ENCODE measurements at regions not wholly inside any gene's neighbourhood (a gene's known extent, or its start where the extent isn't known, plus 50 kb on each side); places are given as distances from the start of the nearest gene placed in this dataset.
A peak's percentile ranks its signal among the peaks of the same experiment; 100 is the strongest.

GRCh38 chr16:86387468-86388440 is 122.6 kb upstream of the FOXF1 start:
- no peak for DNase-seq

DNA sequence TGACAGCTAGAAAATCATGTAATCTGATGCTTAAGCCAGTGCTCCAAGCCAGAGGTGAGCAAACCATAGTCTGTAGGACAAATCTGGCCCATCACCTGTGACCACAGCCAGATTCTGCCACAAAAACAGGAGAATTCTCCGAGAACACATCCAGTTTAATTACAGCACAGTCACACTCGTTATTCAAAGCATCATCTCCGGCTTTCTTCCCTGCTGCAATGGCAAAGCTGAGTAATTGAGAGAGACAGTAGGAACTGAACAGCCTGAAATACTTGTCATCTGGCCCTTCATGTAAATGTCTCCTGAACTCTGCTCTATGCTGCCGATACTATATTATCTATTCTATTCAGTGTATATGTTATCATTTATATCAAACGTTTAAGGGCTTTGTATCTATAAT is 121.4 kb upstream of the FOXF1 start:
- no peak for DNase-seq

DNA sequence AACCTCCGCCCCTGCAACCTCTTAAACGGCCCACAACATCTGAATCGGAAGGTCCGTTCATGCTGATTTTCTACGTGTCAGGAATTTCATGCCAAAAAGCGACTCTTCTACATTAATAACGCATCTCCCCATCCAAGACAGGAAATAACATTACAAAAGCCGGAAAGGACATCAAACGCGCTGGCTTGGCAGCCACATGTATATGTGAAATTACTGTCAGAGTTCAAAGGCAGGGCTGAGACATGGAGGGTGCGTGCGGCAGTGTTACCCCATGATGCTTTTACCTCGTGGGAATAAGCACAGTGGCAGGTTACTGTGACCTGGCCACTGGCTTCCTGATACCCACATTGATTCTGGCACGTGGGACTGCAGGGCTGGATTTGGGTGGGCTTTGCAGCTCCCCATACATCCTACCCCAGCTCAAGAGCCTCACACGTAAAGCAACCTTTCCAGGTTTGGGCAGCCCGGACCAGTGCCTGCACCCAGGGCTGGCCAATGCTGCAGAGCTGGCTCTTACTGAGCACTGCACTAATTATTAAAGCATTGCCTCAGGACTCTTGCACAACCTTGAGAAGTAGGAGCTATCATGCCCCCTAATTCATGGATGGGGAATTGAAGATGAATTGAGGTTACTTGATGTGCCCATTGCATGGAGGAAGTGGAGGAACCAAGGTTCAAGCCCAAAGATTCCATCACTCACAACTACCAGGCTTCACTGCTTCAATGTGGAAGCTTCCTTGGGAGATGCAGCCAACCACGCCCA is 120.6 kb upstream of the FOXF1 start:
- DNase-seq: no peak

- no peak for DNase-seq
Observed at GRCh38 chr16:86390335-86390734, 120.0 kb upstream of the FOXF1 start.

DNA sequence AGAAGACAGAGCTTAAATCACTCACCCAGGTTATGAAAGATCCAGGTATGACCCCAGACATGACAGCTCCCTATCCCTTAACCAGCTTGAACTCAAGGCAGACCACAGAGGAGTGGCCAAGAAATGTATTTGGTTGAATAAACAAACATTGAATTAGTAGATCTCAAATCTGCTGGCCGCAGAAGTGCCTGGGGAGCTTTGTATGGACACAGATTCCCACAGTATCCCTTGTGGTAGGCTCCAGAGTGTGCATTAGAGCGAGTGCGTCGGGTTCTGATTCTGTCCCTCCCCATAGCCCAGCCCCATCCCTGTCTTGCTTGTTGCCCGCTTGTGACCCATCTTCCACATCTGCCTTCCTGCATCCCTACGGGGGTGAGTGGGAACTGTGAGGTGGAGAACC is 118.8 kb upstream of the FOXF1 start:
- no peak for DNase-seq

- no peak for DNase-seq
Observed at GRCh38 chr16:86391984-86392383, 118.3 kb upstream of the FOXF1 start.

DNA sequence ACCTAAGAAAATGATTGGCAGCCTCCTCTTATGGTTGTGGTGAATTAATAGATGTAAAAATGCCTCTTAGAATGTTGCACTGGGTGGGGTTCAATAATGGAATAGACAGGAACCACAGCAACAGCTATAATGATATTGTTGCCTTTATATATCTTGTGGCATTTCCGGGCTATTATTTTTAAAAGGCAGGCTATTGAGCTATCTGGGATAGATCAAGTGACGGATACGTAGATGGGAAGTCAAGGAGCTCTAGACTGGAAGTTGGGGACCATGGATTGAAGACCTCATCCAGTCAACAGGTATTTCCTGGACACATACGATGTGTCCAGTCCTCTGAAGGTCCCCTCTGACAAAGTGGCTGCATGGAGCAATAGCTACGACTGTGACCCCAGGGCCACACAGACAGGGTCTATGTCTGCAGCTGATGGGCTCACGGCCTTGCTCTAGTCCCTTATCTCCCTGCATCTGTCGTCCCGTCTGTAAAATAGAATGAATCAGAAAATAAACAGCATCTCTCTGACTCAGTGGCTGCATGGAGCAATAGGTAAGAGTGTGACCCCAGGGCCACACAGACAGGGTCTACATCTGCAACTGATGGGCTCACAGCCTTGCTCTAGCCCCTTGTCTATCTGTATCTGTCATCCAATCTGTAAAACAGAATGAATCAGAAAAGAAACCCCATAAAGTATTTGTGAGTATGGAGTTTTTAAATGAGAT is 117.7 kb upstream of the FOXF1 start:
- DNase-seq: no peak

DNA sequence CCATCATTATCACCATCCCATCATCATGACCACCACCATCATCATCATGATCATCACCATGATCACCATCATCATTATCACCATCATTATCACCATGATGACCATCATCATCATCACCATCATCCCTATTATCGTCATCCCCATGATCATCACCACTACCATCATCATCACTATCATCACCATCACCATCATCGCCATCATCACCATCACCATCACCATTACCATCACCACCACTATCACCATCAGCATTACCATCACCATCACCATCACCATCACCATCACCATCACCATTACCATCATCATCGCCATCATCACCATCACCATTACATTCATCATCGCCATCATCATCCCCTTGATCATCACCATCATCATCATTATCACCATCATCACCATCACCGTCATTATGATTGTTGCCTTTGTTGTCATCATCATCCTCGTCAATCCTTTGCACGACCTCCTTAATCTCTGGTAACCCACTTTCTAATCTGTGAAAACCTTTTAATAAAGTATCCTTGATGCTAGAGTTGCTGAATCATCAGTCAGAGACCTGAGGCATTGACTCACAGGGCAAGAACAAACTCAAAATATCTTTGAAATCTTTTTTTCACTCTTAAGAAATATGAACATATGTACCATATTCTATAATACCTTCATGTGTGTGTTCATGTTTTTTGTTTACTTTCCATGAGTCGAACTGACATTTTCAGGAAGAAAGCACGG is 116.3 kb upstream of the FOXF1 start:
- no peak for DNase-seq

DNA sequence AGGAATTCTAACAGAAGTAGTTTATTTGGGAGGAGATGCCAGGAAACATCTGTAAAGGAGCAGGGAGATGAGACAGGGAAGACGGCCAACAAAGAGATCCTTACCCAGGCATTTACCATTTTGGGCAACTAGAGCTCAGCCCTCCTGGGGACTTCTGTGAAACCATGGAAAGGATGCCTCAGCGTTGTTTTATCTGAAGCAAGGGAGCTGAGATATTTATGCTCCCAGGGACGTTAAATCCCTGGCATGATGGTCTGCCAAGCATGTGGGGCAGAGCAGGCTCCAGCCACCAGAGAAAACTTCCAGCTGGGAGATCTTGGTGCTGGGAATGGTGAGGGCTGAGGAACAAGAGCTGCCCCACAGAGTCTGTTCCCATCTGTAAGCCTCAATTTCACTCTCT is 114.8 kb upstream of the FOXF1 start:
- no peak for DNase-seq

DNA sequence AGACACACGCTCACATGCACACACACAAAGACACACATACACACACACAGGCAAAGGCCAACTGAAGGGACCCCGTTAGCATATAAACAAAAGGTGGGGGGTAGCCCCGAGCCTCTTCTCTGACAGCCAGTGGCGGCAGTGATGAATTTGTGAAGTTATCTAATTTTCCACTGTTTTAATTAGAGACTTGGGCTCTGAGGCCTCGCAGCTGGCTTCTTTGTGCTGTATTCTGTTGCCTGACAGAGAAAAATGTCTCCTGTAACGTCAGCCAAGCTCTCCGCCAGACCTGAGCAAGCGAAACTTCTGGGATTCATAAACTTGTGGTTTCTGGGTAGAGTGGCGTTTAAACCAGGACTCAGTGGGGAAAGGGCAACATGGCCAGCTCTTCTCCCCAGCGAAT is 113.9 kb upstream of the FOXF1 start:
- DNase-seq: peak; percentile 77

GRCh38 chr16:86396901-86397311 is 113.4 kb upstream of the FOXF1 start:
- DNase-seq: peak; percentile 64

GRCh38 chr16:86398201-86398600 is 112.1 kb upstream of the FOXF1 start:
- no peak for DNase-seq

DNA sequence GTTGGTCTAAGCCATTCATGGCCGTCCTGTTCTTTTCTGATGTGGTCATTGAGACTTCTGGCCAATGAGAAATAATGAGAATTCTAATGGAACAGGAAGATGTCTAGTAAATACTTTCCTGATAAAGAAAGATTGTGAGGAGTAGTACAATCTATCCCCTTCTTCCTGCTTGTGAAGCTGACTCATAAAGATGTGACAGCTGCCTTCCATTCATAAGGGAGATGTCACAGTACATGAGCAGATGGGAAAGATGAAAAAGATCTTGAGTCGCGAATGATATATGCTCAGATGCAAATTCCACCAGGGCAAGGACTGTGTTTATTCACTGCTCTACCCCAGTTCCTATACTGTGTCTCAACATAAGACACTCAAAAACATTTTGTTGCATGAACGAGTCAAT is 111.7 kb upstream of the FOXF1 start:
- no peak for DNase-seq

- no peak for DNase-seq
Observed at GRCh38 chr16:86401126-86401525, 109.2 kb upstream of the FOXF1 start.

- DNase-seq: no peak
Observed at GRCh38 chr16:86403085-86403484, 107.2 kb upstream of the FOXF1 start.

DNA sequence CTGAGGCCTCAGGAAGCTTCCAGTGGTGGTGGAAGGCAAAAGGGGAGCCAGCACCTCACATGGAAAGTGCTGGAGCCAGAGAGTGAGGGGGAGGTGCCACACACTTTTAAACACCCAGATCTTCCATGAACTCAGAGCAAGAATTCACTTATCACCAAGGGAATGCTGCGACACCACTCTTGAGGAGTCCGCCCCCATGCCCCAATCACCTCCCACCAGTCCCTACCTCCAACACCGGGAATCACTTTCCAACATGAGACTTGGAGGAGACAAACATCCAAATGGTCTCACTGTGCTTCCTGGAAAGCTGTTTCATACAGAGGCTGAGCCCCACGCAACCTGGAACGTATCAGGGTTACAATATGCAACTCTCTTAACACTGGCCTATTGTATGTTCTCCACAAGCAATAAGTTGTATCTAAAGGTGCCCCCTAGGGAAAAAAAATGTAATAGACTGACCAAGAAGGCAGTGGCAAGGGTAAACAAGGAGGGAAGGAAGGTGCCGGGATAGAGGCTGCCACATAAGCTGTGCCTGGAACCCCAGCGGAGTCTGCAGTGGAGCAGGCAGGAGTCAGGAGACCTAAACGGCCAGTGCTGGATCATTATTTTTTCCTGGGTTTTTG is 106.7 kb upstream of the FOXF1 start:
- DNase-seq: no peak

GRCh38 chr16:86404678-86405077 is 105.6 kb upstream of the FOXF1 start:
- DNase-seq: no peak

GRCh38 chr16:86405319-86405718 is 105.0 kb upstream of the FOXF1 start:
- DNase-seq: no peak

DNA sequence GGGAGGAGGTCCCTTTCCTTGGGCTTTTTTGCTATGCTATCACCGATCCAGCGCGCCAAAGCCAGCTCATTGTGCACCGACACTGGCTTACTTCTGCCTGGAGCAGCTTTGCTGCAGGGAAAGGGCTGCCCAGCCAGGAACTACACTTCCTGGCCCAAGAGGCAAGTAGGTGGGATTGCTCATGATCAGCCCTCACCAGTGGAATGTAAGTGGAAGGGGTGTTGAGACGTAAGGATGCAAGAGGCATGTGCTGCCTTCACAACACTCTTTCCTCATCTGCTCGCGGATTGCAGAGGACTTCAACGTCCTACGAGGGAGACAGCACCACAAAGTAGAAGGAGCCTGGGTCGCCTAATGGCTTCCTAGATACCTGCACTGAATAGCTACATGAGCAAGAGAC is 104.3 kb upstream of the FOXF1 start:
- DNase-seq: no peak

- DNase-seq: no peak
Observed at GRCh38 chr16:86408685-86409084, 101.6 kb upstream of the FOXF1 start.

DNA sequence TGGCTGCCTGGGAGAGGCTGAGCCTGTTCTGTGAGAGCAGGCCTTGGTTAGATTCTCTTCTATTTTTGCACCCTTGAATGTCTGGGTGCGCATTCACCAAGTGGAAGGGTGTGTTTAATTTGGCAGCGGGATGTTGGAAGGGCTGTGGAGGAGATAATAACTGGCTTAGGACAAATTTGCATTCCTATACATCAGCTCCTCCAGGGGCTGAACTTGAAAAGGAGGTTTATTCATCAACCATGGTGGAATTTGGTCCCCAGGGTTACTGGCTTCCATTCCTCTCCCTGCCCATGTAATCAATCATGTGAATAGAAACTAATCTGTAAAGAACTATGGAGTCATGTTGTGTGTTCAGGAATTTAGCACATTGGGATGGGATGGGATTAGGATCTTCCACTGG is 100.2 kb upstream of the FOXF1 start:
- DNase-seq: no peak

- no peak for DNase-seq
Observed at GRCh38 chr16:86410529-86410928, 99.8 kb upstream of the FOXF1 start.
